Neural progenitor cell (in vitro differentiated cells): ENCODE measurements at regions not wholly inside any gene's neighbourhood (a gene's known extent, or its start where the extent isn't known, plus 50 kb on each side); places are given as distances from the start of the nearest gene placed in this dataset.

ENCODE experiments used
- EZH2phosphoT487 ChIP-seq: fragments of 200-600 bp; sonication (generic); IDR thresholded peaks from 2 replicates; pipeline ENCODE4 v1.6.1; 2017; ENCODE audit warnings: antibody characterized with exemption
- TF ChIP-seq, protein P1 (sequence below): fragments of 200-600 bp; sonication (generic); IDR thresholded peaks from 2 replicates; pipeline ENCODE4 v1.5.1; 2017; ENCODE audit warnings: antibody characterized with exemption, mild to moderate bottlenecking

DNA sequence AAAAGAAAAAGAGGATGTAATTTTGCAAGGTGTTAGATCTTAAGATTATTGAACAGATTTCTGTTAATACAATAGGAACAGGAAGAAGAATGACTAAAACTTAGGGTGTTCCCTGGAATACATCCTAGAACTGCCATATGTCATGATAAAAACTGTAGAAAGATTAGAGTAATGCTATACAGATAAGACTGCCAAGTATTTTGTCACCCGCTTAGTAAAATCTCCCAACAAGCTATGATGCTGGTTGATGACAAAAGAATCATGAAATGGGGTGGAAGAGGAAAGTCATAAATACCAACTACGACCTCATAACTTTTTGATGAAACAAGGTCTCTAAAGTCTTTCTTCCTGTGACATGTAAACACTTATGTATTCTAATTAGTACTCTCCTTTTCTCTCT lies 163.6 kb upstream of the COL3A1 start:
- TF ChIP-seq, protein P1, sequence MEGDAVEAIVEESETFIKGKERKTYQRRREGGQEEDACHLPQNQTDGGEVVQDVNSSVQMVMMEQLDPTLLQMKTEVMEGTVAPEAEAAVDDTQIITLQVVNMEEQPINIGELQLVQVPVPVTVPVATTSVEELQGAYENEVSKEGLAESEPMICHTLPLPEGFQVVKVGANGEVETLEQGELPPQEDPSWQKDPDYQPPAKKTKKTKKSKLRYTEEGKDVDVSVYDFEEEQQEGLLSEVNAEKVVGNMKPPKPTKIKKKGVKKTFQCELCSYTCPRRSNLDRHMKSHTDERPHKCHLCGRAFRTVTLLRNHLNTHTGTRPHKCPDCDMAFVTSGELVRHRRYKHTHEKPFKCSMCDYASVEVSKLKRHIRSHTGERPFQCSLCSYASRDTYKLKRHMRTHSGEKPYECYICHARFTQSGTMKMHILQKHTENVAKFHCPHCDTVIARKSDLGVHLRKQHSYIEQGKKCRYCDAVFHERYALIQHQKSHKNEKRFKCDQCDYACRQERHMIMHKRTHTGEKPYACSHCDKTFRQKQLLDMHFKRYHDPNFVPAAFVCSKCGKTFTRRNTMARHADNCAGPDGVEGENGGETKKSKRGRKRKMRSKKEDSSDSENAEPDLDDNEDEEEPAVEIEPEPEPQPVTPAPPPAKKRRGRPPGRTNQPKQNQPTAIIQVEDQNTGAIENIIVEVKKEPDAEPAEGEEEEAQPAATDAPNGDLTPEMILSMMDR, result no peak
- no peak for TF ChIP-seq EZH2phosphoT487
